Astrocyte (in vitro differentiated cells and primary cell): ENCODE measurements at regions not wholly inside any gene's neighbourhood (a gene's known extent, or its start where the extent isn't known, plus 50 kb on each side); places are given as distances from the start of the nearest gene placed in this dataset.

Experiments
- EZH2 ChIP-seq: IDR thresholded peaks from 2 replicates; pipeline ENCODE4 v1.6.1; 2012; ENCODE audit warnings: mild to moderate bottlenecking, low read length, inconsistent platforms; ENCODE audit not compliant: insufficient read depth
- TF ChIP-seq, protein P1 (sequence below): IDR thresholded peaks from 2 replicates; pipeline ENCODE4 v1.5.1; 2011; ENCODE audit warnings: low read depth, mild to moderate bottlenecking, inconsistent platforms, low read length, moderate library complexity; ENCODE audit not compliant: insufficient read depth

DNA sequence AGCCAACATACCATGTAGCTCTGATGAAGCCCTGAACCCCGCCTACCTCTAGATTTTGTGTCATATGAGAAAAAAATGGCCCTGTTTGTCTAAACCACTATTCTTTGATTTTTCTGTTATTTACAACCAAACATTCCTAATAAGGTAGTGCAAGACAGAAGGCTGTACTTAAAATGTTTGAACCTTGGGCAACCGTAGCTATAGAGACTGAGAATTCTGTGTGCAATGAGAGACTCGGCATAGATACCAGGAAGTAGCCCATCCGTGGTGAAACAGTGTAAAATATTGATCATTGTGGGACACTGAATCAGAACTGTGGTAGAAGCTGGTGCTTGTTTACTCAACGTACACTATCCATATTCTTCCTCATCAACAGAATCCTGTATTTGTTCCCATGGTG lies 86.5 kb upstream of the TMCC3 start:
- TF ChIP-seq, protein P1, sequence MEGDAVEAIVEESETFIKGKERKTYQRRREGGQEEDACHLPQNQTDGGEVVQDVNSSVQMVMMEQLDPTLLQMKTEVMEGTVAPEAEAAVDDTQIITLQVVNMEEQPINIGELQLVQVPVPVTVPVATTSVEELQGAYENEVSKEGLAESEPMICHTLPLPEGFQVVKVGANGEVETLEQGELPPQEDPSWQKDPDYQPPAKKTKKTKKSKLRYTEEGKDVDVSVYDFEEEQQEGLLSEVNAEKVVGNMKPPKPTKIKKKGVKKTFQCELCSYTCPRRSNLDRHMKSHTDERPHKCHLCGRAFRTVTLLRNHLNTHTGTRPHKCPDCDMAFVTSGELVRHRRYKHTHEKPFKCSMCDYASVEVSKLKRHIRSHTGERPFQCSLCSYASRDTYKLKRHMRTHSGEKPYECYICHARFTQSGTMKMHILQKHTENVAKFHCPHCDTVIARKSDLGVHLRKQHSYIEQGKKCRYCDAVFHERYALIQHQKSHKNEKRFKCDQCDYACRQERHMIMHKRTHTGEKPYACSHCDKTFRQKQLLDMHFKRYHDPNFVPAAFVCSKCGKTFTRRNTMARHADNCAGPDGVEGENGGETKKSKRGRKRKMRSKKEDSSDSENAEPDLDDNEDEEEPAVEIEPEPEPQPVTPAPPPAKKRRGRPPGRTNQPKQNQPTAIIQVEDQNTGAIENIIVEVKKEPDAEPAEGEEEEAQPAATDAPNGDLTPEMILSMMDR, result no peak
- no peak for TF ChIP-seq EZH2
